Stromal cell of bone marrow (primary cell): ENCODE measurements at regions not wholly inside any gene's neighbourhood (a gene's known extent, or its start where the extent isn't known, plus 50 kb on each side); places are given as distances from the start of the nearest gene placed in this dataset.
A peak's percentile ranks its signal among the peaks of the same experiment; 100 is the strongest.

Experiments
- DNase-seq: peaks from one replicate; pipeline ENCODE4 v3.0.0-alpha.2; 2012; ENCODE audit warnings: low read depth

GRCh38 chr9:88926781-88927505, 64.3 kb upstream of the S1PR3 start:
- DNase-seq, result no peak

- DNase-seq, result no peak
Observed at GRCh38 chr9:88927510-88927909, 63.8 kb upstream of the S1PR3 start.

GRCh38 chr9:88930716-88931115, 60.6 kb upstream of the S1PR3 start:
- no peak for DNase-seq

- DNase-seq, result peak; percentile 21
Observed at GRCh38 chr9:88932766-88933165, 58.5 kb upstream of the S1PR3 start.

GRCh38 chr9:88933607-88934379, 57.5 kb upstream of the S1PR3 start:
- DNase-seq, result no peak

GRCh38 chr9:88934876-88935535, 56.3 kb upstream of the S1PR3 start:
- no peak for DNase-seq

- no peak for DNase-seq
Observed at GRCh38 chr9:88936132-88936531, 55.1 kb upstream of the S1PR3 start.

GRCh38 chr9:88936668-88937067, 54.6 kb upstream of the S1PR3 start:
- no peak for DNase-seq

GRCh38 chr9:88937248-88937647, 54.0 kb upstream of the S1PR3 start:
- no peak for DNase-seq

GRCh38 chr9:88938189-88938588, 53.1 kb upstream of the S1PR3 start:
- DNase-seq, result no peak
